Nephron progenitor cell (in vitro differentiated cells): ENCODE measurements at regions not wholly inside any gene's neighbourhood (a gene's known extent, or its start where the extent isn't known, plus 50 kb on each side); places are given as distances from the start of the nearest gene placed in this dataset.

ENCODE experiments used
- DNase-seq: peaks from one replicate; pipeline ENCODE4 v3.0.0; 2021
- H3K27ac Mint-ChIP-seq: 2 replicates; pipeline ENCODE4 v1.8.0; 2021; ENCODE audit warnings: mild to moderate bottlenecking, moderate library complexity, mixed read lengths
- H3K27me3 Mint-ChIP-seq: 2 replicates; pipeline ENCODE4 v1.8.0; 2021; ENCODE audit warnings: mild to moderate bottlenecking, low read depth, mixed read lengths; ENCODE audit not compliant: poor library complexity
- H3K36me3 Mint-ChIP-seq: 2 replicates; pipeline ENCODE4 v1.8.0; 2021; ENCODE audit warnings: low read depth, mixed read lengths
- H3K4me1 Mint-ChIP-seq: 2 replicates; pipeline ENCODE4 v1.8.0; 2021; ENCODE audit warnings: mixed read lengths
- H3K4me3 Mint-ChIP-seq: 2 replicates; pipeline ENCODE4 v1.8.0; 2021; ENCODE audit warnings: mild to moderate bottlenecking, moderate library complexity, mixed read lengths
- H3K9me3 Mint-ChIP-seq: 2 replicates; pipeline ENCODE4 v1.8.0; 2021; ENCODE audit warnings: mild to moderate bottlenecking, moderate library complexity, mixed read lengths
- TF ChIP-seq, protein P1 (sequence below): fragments of 200-600 bp; sonication (generic); IDR thresholded peaks from 2 replicates; pipeline ENCODE4 v1.5.0; 2021; ENCODE audit warnings: antibody characterized with exemption

DNA sequence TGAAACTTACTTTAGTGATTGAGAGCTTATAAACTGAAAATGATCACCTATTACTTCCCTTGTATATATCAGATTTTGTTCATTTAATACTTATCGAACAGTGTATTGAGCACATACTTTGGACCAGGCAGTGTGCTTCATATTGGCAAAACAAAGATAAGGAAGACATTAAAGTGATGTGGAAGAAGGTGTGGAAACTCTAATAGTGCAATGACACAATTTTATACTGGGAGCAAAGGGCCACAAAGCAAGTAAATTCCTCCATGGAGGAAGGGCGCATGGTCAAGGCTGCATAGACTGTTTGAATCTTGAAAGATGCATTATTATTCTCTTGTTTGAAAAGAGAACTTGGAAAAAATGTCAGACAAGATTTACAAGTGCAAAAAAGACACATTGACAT is 936.5 kb upstream of the DDX18 start:
- Mint-ChIP-seq H3K4me1 (peaks cover 24% of the 10 kb centered on the region), H3K9me3 (peaks cover 9% of the 10 kb centered on the region), H3K36me3 (peaks cover 5% of the 10 kb centered on the region), H3K27me3 (peaks cover 4% of the 10 kb centered on the region), H3K27ac (no peak overlapping the region), H3K4me3 (no peak overlapping the region)
- TF ChIP-seq, protein P1, sequence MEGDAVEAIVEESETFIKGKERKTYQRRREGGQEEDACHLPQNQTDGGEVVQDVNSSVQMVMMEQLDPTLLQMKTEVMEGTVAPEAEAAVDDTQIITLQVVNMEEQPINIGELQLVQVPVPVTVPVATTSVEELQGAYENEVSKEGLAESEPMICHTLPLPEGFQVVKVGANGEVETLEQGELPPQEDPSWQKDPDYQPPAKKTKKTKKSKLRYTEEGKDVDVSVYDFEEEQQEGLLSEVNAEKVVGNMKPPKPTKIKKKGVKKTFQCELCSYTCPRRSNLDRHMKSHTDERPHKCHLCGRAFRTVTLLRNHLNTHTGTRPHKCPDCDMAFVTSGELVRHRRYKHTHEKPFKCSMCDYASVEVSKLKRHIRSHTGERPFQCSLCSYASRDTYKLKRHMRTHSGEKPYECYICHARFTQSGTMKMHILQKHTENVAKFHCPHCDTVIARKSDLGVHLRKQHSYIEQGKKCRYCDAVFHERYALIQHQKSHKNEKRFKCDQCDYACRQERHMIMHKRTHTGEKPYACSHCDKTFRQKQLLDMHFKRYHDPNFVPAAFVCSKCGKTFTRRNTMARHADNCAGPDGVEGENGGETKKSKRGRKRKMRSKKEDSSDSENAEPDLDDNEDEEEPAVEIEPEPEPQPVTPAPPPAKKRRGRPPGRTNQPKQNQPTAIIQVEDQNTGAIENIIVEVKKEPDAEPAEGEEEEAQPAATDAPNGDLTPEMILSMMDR, result no peak
- DNase-seq, result no peak

DNA sequence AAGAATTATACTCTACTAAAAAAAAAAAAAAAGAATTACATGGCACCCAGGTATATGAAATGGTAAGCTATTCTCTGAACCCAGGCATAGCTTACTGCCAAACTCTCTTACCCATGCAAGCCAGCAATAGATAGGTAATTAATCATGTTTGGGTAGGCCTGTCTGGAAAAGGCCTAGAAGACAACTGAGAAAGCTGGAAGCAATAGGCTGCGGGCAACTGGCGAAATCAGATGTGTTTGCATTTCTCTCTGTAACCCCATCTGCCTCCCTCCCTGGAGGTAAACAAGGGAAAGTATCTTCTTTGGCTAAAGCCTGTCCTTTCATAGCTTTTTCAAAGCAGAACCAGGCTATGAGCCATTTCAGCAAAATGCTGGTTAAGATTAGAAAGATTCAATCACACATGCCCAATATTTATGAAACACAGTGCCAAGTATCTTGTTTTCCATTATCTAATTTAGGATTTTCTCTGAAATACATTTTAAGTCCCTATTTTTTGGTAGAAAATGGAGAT is 934.8 kb upstream of the DDX18 start:
- H3K9me3 Mint-ChIP-seq, result peaks cover 4% of the 10 kb centered on the region
- no peak overlapping the region for H3K4me3 Mint-ChIP-seq
- TF ChIP-seq, protein P1, result no peak
- peak; percentile 7 for DNase-seq
- H3K27ac Mint-ChIP-seq, result peak overlapping the region; percentile 40
- H3K27me3 Mint-ChIP-seq, result no peaks in the 10 kb centered on the region
- peaks cover 24% of the 10 kb centered on the region for H3K4me1 Mint-ChIP-seq
- H3K36me3 Mint-ChIP-seq, result no peaks in the 10 kb centered on the region

DNA sequence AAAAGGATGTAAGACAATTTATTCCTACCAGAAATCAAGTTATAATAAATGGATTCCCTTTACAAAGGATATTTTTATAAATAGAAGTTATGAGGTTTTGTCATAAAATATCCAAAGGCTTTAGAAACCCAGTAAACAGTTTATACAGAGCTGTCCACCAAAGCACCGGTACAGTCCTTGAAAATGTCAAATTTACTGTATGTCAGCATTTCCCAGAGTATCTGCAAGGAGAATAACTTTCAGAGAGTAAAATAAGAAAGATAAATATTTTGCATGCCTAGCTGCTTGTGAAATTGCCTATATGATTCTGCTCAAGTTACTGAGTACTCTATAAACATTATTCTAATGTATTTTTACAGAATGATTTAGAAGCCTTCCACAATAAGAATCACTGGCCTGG is 923.3 kb upstream of the DDX18 start:
- no peak for DNase-seq
- no peak overlapping the region for H3K27ac Mint-ChIP-seq
- H3K4me3 Mint-ChIP-seq, result no peak overlapping the region
- H3K36me3 Mint-ChIP-seq, result peaks cover 3% of the 10 kb centered on the region
- H3K4me1 Mint-ChIP-seq, result no peaks in the 10 kb centered on the region
- H3K27me3 Mint-ChIP-seq, result peaks cover 4% of the 10 kb centered on the region
- H3K9me3 Mint-ChIP-seq, result peaks cover 45% of the 10 kb centered on the region
- TF ChIP-seq, protein P1, result no peak

DNA sequence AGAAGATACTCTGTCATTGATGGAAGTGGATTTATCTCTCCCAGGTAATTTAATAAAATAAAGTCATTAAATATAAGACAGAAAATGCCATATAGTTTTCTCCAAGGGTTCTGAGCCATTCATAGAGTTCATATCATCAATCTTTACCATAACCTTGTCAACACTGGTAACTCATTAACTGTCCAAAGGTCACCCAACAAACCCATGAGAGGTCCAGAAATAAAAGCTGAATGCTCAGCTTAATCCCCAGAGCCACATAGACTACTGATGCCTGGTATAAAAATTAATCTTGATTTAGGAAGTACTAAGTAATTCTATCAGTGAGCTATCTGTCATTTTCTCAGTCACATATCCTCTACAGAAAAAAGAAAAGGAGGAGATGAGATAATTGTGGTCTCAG is 903.0 kb upstream of the DDX18 start:
- no peaks in the 10 kb centered on the region for H3K27me3 Mint-ChIP-seq
- H3K36me3 Mint-ChIP-seq, result no peaks in the 10 kb centered on the region
- peaks cover 3% of the 10 kb centered on the region for H3K9me3 Mint-ChIP-seq
- H3K4me1 Mint-ChIP-seq, result peaks cover 4% of the 10 kb centered on the region
- no peak overlapping the region for H3K27ac Mint-ChIP-seq
- H3K4me3 Mint-ChIP-seq, result no peak overlapping the region
- no peak for DNase-seq
- TF ChIP-seq, protein P1, result no peak

DNA sequence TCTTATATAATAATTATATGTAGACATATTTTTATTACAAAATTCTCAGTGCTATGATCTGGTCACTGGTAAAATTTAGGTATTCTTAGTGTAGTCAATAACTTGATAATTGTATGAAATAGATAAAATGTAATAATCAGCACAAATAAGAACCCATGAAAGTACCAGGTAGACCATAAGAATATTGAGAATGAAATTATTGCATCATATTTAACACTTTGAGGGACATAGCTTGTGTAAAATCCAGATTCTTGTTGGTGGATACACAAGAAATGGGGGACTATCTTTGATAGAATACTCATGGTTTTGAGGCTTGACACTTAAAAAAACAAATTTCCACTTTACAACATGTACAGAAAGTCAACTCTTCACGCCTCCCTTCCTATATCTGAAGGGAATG is 898.8 kb upstream of the DDX18 start:
- no peaks in the 10 kb centered on the region for H3K36me3 Mint-ChIP-seq

DNA sequence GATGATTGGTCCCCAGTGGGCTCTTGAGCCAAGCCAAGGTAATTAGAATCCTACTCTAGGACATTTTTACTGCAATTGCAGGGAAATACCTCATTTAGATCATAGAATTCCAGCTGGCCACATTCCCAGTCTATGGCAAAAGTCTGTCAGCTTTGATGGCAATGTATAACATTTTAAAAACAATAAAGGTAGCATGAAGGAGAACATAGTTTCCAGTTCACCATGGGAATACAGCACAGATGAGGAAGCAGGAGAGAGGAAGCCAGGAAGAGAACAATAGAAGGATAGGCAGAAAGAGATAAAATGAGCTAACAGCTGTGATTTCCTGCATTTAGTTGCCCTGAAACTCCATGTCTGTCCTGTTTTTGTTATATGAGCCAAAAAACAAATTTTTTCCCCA is 897.3 kb upstream of the DDX18 start:
- no peak for DNase-seq
- TF ChIP-seq, protein P1, result no peak

More for the DNA sequence above, 898.8 kb upstream of the DDX18 start:
- Mint-ChIP-seq H3K4me3 (no peak overlapping the region), H3K27me3 (peaks cover 4% of the 10 kb centered on the region), H3K27ac (no peak overlapping the region), H3K9me3 (no peaks in the 10 kb centered on the region), H3K4me1 (peaks cover 5% of the 10 kb centered on the region)
- no peak for DNase-seq
- TF ChIP-seq, protein P1, result no peak

More for the DNA sequence above, 897.3 kb upstream of the DDX18 start:
- Mint-ChIP-seq H3K9me3 (no peaks in the 10 kb centered on the region), H3K27ac (no peak overlapping the region), H3K4me3 (no peak overlapping the region), H3K36me3 (no peaks in the 10 kb centered on the region), H3K4me1 (peaks cover 5% of the 10 kb centered on the region), H3K27me3 (peaks cover 4% of the 10 kb centered on the region)
